Type B pancreatic cell (in vitro differentiated cells): ENCODE measurements at regions not wholly inside any gene's neighbourhood (a gene's known extent, or its start where the extent isn't known, plus 50 kb on each side); places are given as distances from the start of the nearest gene placed in this dataset.

Experiments
- DNase-seq: peaks from one replicate; pipeline ENCODE4 v3.0.0; 2021; ENCODE audit warnings: mixed read lengths; ENCODE audit not compliant: unreplicated experiment; ENCODE audit errors: extremely low spot score
- H3K27ac Mint-ChIP-seq: 2 replicates; pipeline ENCODE4 v1.8.0; 2021; ENCODE audit warnings: mild to moderate bottlenecking, mixed read lengths
- H3K27me3 Mint-ChIP-seq: 2 replicates; pipeline ENCODE4 v1.8.0; 2021; ENCODE audit warnings: mixed read lengths
- H3K36me3 Mint-ChIP-seq: 2 replicates; pipeline ENCODE4 v1.8.0; 2021; ENCODE audit warnings: mixed read lengths
- H3K4me1 Mint-ChIP-seq: one replicate; pipeline ENCODE4 v1.8.0; 2021; ENCODE audit warnings: mixed read lengths; ENCODE audit not compliant: unreplicated experiment
- H3K4me3 Mint-ChIP-seq: 2 replicates; pipeline ENCODE4 v1.8.0; 2021; ENCODE audit warnings: mild to moderate bottlenecking, mixed read lengths
- H3K9me3 Mint-ChIP-seq: 2 replicates; pipeline ENCODE4 v1.8.0; 2021; ENCODE audit warnings: mixed read lengths
- TF ChIP-seq, protein P1 (sequence below): fragments of 200-600 bp; sonication (generic); conservative IDR thresholded peaks from 2 replicates; pipeline ENCODE4 v1.5.0; 2021; ENCODE audit warnings: antibody characterized with exemption, mild to moderate bottlenecking

DNA sequence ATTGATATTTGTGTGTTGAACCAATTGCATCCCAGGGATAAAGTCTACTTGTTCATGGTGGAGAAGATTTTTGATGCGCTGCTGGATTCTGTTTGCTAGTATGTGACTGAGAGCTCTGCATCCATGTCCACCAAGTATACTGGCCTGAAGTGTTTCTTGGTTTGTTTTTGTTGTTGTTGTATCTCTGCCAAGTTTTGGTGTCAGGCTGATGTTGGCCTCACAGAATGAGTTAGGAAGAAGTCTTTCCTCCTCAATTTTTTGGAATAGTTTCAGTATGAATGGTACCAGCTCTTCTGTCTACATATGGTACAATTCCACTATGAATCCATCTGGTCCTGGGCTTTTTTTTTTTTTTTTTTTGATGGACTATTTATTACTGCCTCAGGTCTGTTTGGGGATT, 50.9 kb upstream of the OSTN start:
- Mint-ChIP-seq H3K36me3 (no peaks in the 10 kb centered on the region), H3K27me3 (no peaks in the 10 kb centered on the region), H3K4me3 (no peak overlapping the region), H3K9me3 (peaks cover 4% of the 10 kb centered on the region), H3K27ac (no peak overlapping the region), H3K4me1 (no peaks in the 10 kb centered on the region)
- TF ChIP-seq, protein P1, sequence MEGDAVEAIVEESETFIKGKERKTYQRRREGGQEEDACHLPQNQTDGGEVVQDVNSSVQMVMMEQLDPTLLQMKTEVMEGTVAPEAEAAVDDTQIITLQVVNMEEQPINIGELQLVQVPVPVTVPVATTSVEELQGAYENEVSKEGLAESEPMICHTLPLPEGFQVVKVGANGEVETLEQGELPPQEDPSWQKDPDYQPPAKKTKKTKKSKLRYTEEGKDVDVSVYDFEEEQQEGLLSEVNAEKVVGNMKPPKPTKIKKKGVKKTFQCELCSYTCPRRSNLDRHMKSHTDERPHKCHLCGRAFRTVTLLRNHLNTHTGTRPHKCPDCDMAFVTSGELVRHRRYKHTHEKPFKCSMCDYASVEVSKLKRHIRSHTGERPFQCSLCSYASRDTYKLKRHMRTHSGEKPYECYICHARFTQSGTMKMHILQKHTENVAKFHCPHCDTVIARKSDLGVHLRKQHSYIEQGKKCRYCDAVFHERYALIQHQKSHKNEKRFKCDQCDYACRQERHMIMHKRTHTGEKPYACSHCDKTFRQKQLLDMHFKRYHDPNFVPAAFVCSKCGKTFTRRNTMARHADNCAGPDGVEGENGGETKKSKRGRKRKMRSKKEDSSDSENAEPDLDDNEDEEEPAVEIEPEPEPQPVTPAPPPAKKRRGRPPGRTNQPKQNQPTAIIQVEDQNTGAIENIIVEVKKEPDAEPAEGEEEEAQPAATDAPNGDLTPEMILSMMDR, result no peak
- no peak for DNase-seq

GRCh38 chr3:191143224-191143623, 55.8 kb upstream of the OSTN start:
- Mint-ChIP-seq H3K9me3 (peaks cover 4% of the 10 kb centered on the region), H3K4me3 (no peak overlapping the region), H3K27me3 (no peaks in the 10 kb centered on the region), H3K4me1 (no peaks in the 10 kb centered on the region), H3K36me3 (no peaks in the 10 kb centered on the region), H3K27ac (no peak overlapping the region)
- DNase-seq, result no peak
- TF ChIP-seq, protein P1, result no peak

DNA sequence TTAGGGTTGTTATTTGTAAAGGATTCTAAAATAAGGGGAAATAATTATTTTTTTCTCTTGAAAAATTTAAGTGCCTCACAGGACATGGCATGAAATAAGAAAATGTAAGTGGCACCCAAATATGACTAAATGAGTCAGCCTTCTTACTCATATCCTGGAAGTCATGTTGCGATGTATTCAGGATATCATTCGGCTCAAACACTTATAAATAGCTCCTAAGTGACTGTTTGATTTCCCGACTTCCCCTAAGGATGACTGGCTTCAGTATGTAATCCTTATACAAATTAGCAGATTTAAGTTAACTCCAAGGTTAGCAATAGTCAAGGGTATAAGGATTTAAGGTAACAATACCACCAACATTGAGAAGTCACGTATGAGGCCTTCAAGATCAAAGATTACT, 57.3 kb upstream of the OSTN start:
- Mint-ChIP-seq H3K27ac (no peak overlapping the region), H3K4me1 (no peaks in the 10 kb centered on the region), H3K9me3 (peaks cover 4% of the 10 kb centered on the region), H3K4me3 (no peak overlapping the region), H3K36me3 (no peaks in the 10 kb centered on the region), H3K27me3 (no peaks in the 10 kb centered on the region)
- TF ChIP-seq, protein P1, result no peak
- no peak for DNase-seq

DNA sequence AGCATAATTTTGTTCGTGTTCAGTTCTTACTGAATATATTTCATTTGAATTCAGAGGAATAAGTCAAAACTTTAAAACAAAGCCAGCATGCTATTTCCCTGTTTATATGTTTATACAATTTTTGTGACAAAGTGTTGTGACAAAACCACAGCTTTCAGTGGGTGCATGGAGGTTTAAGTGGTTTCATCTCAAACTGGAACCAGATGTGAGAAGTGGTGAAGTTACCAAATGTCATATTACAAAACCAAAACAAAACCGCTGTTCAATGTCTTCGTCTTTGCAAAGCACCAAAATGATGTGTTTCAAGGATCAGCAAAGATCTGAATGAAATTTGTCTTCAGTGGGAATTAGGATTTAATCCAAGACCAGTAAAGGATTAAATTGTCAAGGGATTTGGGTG, 59.3 kb upstream of the OSTN start:
- Mint-ChIP-seq H3K27me3 (no peaks in the 10 kb centered on the region), H3K4me1 (no peaks in the 10 kb centered on the region), H3K9me3 (no peaks in the 10 kb centered on the region), H3K27ac (no peak overlapping the region), H3K36me3 (no peaks in the 10 kb centered on the region), H3K4me3 (no peak overlapping the region)
- no peak for DNase-seq
- TF ChIP-seq, protein P1, result no peak

- H3K27ac Mint-ChIP-seq, result no peak overlapping the region
- TF ChIP-seq, protein P1, result no peak
- H3K36me3 Mint-ChIP-seq, result no peaks in the 10 kb centered on the region
- H3K9me3 Mint-ChIP-seq, result no peaks in the 10 kb centered on the region
- no peak overlapping the region for H3K4me3 Mint-ChIP-seq
- H3K27me3 Mint-ChIP-seq, result no peaks in the 10 kb centered on the region
- no peaks in the 10 kb centered on the region for H3K4me1 Mint-ChIP-seq
- no peak for DNase-seq
Measured at GRCh38 chr3:191138937-191139336, 60.1 kb upstream of the OSTN start.

DNA sequence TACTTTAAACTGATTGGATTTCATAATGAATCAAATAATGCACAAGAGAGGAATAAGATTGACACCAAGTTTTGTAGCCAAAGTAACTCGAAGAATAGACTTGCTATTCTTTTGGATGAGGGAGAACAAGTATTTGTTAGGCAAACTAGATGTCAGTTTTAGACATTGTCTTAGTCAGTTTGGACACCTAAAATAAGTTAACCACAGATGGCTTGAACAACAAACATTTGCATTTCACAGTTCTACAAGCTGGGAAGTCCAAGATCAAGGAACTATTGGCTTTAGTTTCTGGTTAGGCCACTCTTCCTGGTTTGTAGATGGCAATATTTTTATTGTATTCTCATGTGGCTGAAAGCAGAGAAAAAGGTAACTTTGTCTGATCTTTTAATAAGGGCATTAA, 61.3 kb upstream of the OSTN start:
- TF ChIP-seq, protein P1, result no peak
- H3K9me3 Mint-ChIP-seq, result no peaks in the 10 kb centered on the region
- no peaks in the 10 kb centered on the region for H3K27me3 Mint-ChIP-seq
- no peaks in the 10 kb centered on the region for H3K36me3 Mint-ChIP-seq
- no peak overlapping the region for H3K27ac Mint-ChIP-seq
- H3K4me3 Mint-ChIP-seq, result no peak overlapping the region
- DNase-seq, result no peak
- H3K4me1 Mint-ChIP-seq, result no peaks in the 10 kb centered on the region
